ENCODE measurements at regions not wholly inside any gene's neighbourhood (a gene's known extent, or its start where the extent isn't known, plus 50 kb on each side); places are given as distances from the start of the nearest gene placed in this dataset.

DNA sequence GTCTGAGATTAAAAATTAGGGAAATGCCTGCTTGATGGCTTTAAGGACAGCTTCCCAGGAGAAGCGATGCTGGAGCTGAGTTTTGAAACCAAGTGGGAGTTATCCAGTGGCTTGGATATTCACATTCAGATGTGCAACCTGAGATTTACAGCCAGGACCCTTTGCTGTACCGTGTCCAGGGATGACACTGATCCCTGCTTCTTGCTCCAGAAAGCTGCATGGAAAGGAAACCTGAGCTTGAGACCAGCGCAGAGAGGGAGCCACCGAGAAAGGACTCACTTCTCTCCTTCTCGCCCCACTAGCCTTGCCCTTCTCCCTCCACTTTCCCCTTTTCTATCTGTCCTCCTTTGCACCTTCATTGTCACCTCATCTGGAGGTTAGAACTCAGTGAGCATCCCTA lies 254.5 kb upstream of the PPARGC1A start:
- DNase-seq: no peak

DNA sequence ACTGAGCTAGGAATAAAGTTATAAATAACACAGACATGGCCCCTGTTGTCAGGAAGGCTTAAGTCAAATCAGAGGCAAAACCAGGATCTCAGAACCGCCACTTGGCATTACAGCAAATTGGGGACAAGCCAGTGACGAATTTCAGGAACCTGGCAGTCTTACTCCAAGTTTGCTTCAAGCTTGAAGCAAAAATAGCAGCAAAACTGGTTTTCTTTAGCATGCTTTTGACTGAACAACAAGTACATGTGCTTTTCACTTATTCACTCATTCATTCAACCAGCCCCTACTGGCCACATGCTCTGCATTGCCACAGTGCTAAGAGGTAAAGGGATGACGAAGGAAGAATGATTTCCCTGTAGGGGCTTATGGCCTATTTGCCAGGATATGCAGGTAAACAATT lies 253.9 kb upstream of the PPARGC1A start:
- no peak for DNase-seq

DNA sequence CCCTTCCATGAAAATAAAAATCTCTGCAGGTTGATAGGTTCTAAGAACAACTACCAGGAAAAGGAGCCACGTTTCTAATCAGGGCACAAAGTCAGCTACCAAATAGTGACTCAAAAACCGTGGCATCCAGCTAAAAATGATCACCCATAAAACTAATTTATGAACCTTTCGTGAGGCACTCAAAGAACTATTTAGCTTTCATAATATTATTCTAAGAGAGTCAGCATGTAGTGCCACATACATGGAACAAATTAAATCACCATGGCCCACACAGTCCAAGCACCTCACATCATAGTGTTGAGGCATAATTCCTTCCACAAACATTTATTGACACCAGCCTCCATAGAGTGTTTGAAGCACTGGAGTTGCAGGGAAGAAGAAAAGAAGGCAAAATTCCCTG lies 252.0 kb upstream of the PPARGC1A start:
- DNase-seq: peak; percentile 6

DNA sequence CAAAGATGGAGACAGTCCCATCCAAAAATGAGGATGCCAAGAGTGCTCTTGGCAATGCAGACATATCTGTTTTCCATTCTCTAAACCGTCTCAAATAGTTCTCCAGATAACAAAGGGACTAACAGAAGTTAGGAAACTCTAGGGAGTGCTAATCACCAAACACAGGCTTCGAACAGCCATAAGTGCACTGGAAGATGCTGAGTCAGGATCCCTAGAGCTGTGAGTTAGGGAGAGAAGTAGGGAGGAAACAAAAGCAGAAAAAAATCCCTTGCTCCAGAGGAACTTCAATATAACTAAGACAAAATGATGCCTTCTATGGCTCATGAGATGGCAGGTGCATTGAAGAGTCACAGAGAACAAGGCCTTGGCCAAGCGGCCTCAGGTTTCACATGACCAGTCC lies 251.0 kb upstream of the PPARGC1A start:
- no peak for DNase-seq

DNA sequence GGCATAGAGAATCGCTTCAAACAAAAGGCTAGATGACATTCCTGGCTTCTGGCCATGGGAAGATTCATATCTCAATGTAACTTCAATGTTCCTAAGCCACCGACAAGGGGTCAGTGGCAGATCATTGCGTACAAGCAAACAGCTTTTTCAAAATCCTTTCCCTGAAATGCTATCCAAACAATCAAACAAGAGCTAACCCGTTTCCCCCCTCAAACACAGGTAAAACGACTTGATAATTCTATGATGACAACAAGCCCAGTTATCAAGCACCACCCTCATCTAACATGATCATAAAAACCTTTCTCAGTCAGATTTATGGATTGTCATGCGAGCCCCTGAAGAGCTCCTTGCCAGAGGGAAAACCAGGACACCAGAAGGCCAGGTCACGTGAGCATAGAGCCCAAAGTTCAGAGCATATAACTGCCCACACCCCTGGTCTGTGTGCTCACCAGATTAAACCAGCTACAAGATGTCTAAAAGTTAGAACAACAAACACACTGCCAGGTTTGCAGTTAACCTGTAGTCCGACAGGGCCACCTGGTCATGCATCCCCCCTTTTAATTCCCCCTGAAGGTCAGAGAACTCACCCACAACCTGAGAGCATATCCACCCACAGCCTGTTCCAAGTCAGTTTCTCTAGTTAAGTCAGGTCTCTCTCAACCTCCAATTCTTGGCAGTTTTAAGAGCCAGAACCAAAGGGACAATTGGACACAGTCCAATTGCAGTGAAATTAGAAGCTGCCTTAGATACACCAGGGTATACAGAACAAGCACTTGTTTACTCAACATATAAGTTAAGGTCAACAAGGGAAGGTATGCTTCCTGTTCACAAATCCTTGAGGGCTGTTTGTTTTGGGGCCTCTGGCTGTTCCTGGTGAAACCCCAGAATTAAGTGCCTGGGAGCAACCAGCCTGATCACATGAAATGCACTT lies 248.1 kb upstream of the PPARGC1A start:
- no peak for DNase-seq

DNA sequence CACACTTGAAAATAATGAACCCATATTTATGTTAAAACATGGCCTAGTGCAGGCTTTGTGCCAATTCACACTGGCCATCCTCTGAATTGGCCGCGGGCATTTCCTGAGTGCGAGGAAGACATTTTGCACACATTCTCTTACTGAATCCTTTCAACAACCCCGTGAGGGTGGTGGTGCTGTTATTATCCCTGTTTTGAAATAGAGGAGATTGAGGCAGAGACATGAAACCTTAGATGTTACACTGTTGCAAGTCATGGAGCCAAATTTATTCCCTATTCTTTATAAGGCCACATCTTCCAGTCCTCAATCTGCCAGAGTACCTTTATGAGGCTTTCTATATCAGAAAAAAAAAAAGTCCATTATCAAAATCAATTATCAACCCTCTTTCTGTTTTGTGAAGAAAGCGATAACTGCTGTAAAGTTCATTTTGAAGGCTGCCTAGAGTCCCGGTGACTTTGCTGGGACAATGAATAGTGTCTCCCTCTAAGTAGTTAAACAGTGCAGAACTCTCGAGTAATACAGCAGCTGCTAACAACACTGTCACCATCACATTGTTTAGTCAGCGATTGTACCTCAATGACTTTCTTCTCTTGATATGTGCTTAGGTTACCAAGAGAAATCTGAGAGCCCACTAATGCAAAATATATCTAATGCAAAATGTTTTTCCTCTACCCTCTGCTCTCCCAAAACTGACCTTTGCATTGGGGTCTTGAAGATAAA lies 242.3 kb upstream of the PPARGC1A start:
- no peak for DNase-seq

DNA sequence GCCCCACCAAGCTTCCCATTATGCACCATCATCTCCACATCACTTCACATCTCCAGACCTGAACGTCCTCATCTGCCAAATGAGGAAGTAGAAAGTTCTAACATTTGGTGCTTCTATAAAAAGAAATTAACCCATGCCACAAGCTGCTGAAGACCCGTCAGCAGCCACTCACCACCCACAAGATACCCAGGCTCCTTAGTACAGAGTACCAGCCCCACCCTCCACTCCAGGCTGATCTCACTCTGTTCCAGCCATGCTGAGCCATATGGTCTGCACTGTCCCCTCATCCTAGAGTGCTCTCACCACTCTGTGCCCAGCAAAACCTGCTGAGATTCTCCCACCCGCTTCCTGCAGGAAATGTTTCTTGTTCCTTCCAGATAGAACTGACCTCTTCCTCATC lies 240.8 kb upstream of the PPARGC1A start:
- DNase-seq: no peak

DNA sequence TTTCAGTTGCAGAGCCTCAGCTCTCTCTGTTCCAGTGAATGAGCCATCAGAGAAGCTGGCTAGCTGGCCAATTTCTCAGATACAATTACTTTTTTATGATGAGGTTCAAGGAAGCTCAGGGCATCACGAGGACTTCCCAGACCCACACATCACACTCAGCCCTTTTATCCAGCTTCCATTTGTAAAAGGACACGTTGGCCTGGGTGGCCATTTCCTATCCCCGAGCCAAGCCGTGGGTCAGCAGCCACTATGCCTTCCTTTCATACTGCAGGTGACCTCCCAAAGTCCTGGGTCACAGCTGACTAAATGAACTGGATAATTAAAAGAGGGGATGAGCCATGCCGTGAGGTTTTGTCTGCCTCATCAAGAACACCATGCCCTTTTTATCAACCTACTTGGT lies 236.9 kb upstream of the PPARGC1A start:
- no peak for DNase-seq

DNA sequence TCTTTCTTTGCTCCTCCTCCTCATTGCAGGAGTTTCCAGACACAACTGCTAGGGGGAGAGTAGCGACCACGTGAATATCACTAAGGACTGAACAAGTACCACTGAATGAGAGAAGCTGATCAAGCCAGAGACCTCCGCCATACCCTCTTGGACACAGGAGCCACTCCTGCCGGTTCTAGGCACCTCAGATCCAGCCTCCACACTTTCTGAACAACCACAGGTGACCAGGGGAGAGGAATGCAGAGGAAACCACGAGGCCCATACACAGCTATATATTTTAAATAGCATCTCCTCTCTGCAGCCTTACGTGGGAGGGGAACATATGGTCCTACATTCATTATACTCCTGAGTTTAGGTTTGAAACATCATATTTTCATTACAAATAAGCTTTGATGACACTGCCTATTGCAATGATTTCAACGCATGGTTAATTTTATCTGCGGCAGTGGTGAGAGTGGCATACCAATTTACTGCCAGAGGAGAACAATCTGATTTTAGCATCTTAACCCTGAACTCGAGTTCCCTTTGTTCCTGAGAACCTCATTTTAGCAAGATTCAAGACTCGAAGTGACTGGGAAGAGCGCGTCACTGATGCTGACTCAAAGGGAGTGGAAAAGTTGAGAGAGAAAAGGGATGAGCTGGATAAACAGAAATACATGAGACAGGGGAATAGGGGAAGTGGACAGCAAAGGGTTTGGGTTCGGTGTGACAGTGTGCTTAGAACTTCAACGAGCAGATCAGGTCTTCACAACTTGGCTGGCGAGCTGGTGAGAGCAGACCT lies 231.7 kb upstream of the PPARGC1A start:
- DNase-seq: no peak

DNA sequence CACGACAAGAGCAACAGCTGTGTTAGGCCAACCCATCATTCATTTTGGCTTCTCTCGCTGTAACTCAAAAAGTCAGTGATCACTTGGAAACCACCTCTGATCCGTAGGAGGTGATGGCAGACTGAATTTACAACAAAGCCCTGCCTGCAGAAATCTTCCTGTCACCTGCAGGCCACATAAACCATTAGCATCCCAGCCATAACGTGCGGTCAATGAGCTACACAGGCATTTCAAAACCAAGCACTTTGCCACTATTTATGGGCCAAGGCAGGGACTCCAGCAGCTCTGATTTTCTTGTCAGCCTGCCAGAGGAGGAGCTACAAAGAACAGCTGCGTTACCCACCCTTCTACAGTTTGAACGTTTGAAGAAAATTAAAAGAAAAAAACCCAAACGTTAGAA lies 228.1 kb upstream of the PPARGC1A start:
- no peak for DNase-seq

DNA sequence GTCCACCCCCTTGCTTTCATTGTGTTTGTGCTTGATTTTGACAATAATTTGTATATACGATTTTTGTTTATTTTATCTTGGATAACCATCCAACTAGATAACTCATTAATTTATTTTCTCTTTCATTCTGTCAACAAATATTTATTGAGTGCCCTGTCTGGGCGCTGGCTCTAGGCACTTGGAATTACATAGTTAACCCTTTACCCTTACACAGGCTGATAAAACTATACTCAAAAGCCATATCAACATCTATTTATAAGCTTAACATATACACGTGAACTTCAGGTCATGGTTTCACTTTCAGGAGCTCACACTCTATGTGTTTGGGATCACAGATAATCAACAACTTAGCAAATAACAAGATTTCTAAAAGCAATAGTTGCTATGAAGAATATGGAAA lies 226.3 kb upstream of the PPARGC1A start:
- DNase-seq: no peak

DNA sequence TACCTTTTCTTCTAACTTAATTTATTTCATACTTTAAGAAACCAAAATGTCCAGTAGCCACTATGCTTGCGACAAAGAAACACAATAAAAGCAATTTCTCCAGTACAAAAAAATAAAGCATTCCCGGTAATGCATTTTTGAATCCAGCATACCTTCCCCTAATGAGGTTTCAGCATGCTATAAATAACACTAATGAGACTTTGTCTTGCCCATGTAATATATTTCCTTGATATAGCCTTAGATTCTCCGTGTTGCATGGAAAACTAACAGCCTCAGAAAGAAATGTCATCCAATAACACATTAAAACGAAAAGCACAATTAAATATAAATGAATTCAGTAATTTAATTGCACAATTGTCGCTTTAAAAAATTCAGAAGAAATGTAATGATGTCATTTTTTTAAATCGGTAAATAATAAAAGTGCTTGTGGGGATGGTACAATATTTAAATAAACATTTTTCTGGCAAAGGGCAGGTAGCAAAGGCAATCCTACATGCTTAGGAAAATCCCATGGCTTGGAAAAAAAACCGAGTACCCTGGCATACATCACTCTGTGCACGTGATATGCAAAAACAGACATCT lies 225.2 kb upstream of the PPARGC1A start:
- DNase-seq: no peak

DNA sequence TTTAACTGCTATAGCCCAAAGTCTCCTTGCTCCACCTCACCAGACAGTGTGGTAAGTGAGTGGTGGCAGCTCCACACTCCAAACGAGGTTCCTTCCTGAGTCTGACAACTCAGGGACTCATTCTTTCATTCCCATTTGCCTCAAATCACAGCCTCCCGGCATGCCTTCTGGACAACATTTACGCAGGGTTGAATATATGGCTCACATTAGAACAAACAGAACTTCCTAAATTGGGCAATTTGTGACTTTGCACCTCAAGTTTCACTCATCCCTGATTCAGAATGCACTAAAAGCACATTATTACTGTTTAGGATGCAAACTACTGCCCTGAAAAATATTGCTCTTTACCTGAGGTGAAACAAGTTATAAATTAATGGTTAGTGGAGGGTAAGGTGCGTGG lies 224.6 kb upstream of the PPARGC1A start:
- no peak for DNase-seq

DNA sequence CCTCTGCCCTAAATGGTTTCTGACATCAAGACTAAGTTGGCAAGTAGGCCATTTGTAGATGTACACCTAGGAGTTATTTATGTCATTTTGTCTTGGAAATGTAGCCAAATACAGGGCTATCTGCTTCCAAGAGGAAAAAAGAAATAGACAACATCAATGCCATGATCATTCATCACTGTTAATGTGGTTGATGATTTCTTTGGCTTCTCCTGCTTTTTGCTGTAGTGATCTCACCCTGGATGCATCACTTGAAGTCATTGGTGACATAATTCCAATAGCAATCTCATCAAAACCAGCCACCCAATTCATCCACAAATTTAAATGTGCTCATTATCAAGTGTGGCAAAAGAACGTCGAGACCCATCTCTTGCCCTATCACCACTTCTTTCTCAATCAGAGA lies 222.6 kb upstream of the PPARGC1A start:
- no peak for DNase-seq

DNA sequence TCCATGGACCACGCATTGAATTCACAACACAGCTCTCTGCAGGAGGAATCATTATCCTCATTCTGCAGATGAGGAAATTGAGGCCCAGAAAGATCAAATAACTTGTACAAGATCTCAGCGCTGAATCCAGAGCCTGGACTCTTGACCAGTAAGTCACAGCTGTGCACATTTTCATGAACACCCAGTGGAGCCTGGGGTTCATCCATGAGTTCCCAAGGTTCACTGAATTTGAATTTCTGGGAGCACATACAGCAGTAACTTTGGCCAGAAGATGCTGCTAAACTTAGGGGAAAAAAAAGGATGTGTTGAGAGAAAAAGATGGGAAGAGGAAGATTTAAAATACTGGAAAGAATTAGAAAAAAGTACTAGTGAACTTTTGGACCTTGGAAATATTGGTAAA lies 218.7 kb upstream of the PPARGC1A start:
- DNase-seq: no peak

DNA sequence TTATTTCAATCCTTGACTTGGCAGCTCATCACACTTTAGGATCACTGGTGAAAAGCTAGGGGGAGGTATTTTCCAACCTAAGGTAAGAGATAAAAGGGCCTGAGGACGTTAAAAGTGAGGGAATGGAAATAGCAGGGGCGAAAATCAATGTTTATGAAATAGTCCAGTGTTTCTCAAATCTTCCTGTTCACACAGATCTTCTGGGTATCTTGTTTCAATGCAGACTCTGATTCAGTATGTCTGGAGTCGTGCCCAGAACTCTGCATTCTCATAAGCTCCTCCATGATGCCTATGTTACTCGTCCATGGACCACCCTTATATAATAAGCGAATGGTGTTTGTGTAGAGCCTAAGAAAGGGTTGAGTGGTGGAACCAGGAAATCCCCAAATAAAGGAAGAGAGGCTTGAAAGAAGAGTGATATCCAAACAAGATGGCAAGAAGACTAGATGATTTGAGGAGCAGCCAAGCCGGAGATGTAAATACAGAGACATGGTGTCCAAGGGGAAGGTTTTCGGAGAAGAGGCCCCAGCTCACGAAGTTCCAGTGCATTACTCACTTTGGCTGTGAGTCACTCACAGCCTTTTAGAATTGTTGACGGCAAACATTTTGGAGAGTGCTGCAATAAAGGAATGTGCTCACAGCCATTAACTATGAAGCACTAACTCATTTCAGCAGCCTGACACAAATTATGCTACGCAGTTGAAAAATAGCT lies 215.6 kb upstream of the PPARGC1A start:
- DNase-seq: peak; percentile 93

DNA sequence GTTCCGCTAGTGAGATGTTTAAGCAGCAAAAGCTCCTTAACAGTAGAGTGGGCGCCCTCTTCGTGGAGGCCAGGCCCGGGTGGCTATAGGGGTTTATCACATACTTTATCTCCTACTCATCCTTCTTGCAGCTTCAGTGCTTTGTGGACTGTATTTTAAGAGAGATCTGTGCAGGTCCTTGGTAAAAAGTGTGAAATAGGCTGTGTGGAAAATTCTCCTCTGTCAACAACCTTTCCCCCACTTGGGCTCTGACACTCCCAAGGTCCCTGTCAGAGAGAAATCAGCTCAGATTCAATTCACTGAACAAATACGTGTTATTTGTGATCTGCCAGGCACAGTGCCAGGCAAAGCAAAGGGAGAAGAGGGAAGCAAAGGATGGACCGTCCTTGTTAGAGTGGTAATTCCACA lies 214.3 kb upstream of the PPARGC1A start:
- peak; percentile 69 for DNase-seq

DNA sequence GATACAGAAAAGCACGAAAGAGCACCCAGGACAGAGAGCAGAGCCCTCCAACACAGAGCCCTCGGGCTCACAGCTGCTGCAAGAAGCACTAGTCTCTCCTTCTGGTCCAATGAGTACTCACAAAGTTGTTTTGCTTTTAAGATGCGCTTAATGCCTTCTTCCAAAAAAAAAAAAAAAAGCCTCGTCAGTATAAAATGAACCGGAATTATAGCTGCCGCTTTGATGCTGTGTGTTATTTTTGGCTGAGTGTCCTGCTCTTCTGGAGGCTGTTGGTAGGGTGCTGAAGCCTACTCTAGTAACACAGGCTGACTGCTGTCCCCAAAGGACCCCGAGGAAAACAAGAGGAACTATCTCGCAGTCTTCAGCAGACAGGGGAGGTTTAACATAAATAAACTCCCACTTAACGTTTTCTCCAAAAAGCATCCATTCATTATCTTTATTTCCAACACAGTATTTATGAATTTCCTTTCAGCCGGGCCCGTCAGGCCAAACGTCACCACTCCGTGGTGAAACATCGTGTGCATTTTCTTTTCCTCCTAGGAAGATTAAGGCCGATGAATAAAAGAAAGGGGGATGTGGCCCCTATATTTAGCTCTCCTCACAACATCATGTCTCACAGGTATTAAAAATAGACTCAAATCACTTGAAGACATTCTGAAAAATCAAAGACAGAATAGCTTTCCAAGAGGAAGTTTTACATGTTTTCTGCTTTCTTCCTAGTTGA lies 213.7 kb upstream of the PPARGC1A start:
- peak; percentile 48 for DNase-seq

DNA sequence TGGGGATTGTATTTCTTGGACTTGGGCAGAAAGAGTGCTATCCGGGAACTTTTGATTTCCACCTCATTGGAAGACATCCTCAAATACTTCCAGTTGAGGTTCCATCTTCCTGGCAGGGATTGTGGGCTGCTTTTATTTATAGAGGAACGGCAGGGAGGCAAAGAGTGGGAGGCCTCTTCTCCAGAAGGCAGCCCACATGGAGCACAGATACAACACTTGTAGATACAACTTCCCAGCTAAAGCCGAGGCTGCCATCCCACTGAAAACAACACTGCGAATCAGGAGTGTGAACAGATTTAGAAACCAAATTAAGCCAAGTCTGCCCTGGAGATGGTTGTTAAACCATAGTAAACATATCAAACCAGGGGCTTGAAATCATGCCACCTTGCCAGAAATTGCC lies 212.8 kb upstream of the PPARGC1A start:
- DNase-seq: no peak

DNA sequence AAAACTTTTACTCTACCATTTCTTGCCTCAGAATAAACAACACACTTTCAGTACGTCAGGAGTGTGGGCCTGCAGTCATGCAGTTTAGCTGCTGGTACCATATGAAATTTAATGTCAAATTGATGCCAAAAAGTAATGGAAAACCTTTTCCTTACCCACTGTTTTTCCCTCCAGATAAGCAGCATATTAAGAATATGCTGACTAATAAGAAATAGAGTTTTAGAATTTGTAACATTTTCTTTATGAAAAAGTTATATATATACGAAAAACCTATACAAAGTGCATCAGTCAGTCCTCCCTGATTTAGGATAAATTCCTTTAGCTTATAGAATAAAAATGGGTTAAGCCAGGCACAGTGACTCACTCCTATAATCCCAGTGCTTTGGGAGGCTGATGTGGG lies 206.8 kb upstream of the PPARGC1A start:
- no peak for DNase-seq

DNA sequence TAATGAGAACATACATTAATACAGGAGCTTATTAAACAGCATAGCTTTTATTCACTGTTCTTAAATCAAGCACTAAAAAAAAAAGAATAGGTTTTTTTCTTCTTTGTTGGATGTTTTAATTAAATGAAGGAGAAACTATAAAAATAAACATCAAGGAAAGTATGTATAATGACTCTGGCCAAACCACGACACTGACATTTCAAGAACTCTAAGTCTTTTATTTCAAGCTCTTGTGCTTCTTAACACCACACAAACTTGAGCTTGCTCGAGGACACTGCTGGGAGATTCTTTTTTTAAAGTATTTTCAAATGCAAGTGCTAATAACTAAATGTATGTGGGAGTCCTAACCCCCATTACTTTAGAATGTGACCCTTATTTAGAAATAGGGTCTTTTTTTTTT lies 204.9 kb upstream of the PPARGC1A start:
- DNase-seq: no peak

DNA sequence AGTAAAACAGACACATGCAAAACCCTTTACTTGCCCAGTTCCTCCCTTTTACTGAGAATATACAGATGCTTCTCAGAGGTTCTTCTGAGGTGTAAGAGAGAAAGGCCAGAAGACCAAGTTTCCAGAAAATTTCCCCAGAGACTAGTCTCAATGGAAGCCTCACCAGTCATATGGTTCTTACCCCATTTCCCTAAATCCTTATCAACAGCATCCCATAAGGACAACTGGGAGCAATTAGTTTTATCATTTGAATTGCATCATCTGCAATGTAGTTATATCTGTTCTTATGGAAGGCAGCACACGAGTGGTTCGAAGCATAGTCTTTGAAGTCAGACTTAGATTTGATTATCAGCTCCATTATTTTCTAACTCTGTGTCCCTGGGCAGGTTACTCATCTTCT lies 203.6 kb upstream of the PPARGC1A start:
- no peak for DNase-seq
